HL-60/S4 (cell line): ENCODE measurements at regions not wholly inside any gene's neighbourhood (a gene's known extent, or its start where the extent isn't known, plus 50 kb on each side); places are given as distances from the start of the nearest gene placed in this dataset.

Source experiments
- in situ Hi-C: fragments of 300-500 bp; cut with MboI; formaldehyde crosslinking; loops from 2 replicates; pipeline ENCODE4 v1.14.3; 2022; ENCODE audit warnings: low sequenced_read_pairs

DNA sequence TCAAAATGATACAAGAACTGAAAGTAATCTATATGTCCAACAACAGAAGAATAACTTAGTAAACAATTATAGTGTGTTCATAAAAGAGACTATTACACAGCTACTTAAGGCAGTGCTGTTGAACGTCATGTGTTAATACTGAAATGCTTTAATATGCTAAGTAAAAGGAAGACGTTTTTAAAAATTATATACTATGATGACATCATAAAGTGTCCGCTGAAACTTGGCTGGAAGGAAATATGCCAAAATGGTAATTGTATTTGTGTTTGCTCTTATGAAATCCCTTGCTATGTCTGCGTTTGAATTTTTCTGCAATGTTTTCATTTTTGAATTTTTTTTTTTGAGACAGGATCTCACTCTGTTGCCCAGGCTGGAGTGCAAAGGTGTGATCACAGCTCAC is 679.3 kb downstream of the DHX35 start:
- in situ Hi-C loops, result no loop called here

DNA sequence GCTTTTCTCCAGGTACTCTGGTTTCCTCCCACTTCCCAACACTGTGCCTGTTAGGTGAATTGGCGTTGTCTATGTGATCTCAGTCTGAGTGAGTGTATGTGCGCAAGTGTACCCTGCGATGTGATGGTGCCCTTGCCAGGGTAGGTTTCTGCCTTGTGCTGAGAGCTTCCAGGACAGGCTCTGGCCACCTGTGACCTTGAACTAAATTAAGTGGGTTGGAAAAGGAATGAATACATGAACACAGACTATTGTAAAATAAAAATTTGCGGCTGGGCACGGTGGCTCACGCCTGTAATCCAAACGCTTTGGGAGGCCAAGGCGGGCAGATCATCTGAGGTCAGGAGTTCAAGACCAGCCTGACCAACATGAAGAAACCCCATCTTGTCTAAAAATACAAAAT is 678.0 kb downstream of the DHX35 start:
- in situ Hi-C loops, result no loop called here

DNA sequence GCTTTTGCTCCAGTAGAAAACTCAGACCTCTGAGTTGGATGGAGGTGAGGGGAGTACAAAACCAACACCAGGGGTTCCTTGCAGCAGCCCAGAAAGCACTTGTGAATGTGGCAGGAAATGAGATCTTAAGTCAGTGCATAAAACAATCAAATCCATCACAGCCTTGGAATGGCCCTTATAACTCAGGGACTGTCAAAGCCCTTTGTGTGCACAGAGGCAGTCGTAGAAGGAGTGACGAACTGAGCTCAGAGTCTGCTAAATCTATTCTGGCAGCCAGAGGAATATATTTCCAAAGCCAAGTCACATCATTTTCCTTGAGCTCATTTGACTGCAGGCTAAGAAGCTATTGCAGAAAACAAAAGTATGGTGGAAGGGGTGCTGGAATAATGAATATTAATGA is 676.6 kb downstream of the DHX35 start:
- in situ Hi-C loops, result no loop called here

- in situ Hi-C loops, result no loop called here
These were observed 671.5 kb downstream of the DHX35 start for GRCh38 chr20:39633689-39634088.

- in situ Hi-C loops, result no loop called here
These were observed 670.6 kb downstream of the DHX35 start for GRCh38 chr20:39632757-39633156.

DNA sequence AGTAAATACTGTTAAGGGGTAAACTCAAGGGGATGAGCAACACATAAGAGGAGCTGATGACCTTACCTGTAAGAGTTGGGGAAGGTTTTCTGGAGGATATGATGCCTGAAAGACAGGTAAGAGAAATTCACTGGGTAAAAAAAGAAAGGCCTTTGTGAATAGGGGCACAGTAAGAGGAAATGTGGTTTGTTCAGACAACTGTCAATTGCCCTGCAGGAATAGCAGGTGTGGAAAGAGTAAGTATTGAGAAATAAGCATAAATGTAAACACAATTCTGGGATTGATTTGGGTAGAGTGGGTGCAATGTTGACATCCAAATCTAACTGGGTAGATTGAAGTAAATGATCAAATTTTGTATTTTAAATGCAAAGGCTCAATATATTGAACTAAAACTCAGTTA is 670.0 kb downstream of the DHX35 start:
- in situ Hi-C loops, result no loop called here

GRCh38 chr20:39631557-39631956 is 669.4 kb downstream of the DHX35 start:
- in situ Hi-C loops, result no loop called here

DNA sequence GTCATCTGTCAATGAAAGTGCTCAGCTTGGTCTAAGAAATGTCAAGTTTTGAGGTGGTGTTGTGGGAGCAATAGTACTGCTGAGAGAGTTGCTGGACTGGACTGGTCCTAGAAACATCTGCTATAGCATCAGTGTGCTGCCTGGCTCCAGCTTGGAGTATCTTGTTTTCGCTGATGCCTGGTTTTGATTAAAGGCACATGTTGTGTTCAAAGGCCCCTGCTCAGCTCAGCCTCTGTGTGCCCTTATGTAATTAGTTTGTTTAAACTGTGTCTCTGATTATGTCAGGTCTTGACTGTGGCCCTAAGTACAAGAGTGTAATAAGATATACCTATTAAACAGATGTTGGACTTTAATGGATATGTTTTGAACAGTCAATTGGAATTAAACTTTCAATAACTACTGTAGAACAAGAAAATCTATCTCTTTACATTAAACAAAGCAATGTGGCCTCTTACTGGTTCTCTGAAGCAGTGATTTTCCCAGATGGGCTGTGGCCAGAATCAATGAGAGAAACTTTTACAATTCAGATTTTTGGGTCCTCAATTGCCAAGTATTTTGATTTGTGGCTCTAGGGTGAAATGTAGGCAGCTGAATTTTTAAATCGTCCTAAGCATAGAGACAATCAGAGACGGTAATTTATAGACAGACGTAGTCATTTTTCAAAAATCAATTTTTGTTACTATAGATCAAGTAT is 668.2 kb downstream of the DHX35 start:
- in situ Hi-C loops, result no loop called here

- in situ Hi-C loops, result no loop called here
These were observed 665.6 kb downstream of the DHX35 start for GRCh38 chr20:39627765-39628164.

GRCh38 chr20:39624316-39624715 is 662.2 kb downstream of the DHX35 start:
- in situ Hi-C loops, result no loop called here

DNA sequence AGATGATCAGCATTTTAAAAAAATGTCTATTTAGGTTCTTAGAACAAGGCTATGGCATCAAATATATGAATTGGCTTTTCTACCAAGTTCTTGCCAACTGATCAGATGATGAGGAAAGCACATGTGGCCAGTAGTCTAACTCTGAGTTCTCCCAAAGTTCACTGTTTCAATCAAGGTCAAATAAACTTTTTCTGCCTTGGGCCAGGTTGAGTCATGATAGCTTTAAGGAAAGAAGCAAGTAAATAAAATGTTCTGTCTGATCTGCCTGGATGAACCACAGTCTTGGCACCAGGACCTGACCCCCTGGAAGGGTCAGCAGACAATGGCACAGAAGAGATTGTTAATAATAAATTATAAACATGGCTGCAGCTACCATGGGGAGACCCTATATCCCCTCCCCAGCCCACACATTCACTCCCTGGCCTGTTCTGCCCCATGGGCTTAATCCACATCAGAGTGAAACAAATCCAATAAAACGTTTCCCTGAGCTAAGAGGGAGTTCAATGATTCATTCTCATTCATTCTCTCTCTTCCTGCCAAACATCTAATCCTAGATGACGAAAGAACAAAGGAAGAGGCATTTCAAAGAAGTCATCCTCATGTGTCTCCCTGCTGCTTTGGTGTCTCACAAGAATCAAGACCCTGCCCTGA is 661.6 kb downstream of the DHX35 start:
- in situ Hi-C loops, result no loop called here

GRCh38 chr20:39619271-39619785 is 657.2 kb downstream of the DHX35 start:
- in situ Hi-C loops, result no loop called here

- in situ Hi-C loops, result no loop called here
These were observed 649.8 kb downstream of the DHX35 start for GRCh38 chr20:39611901-39612300.

- in situ Hi-C loops, result no loop called here
These were observed 645.0 kb downstream of the DHX35 start for GRCh38 chr20:39607141-39607540.

GRCh38 chr20:39605908-39606307 is 643.8 kb downstream of the DHX35 start:
- in situ Hi-C loops, result no loop called here

GRCh38 chr20:39605361-39605760 is 643.2 kb downstream of the DHX35 start:
- in situ Hi-C loops, result no loop called here

- in situ Hi-C loops, result no loop called here
These were observed 641.1 kb downstream of the DHX35 start for GRCh38 chr20:39603219-39603618.

DNA sequence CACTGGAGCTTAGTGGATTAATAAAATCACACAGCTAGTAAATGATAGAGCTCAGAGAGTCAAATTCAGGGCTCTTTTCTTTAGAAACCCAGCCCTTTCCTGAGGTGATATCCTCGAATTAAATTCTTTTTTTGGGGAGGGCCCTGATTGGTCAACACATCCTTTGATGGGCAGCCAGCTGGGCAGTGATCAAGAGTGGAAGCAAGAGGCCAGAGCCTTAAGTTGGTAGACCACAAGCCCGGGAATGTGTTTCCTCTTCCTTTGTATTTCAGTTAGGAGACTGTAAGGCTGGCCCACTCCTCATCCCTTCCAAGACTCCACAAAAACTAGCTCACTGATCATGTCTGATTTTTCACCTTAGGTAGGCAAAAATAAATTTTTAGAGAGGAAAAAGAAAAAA is 640.5 kb downstream of the DHX35 start:
- in situ Hi-C loops, result no loop called here

- in situ Hi-C loops, result no loop called here
These were observed 638.7 kb downstream of the DHX35 start for GRCh38 chr20:39600871-39601270.

GRCh38 chr20:39600156-39600555 is 638.0 kb downstream of the DHX35 start:
- in situ Hi-C loops, result no loop called here

- in situ Hi-C loops, result no loop called here
These were observed 634.4 kb downstream of the DHX35 start for GRCh38 chr20:39596554-39596953.

- in situ Hi-C loops, result no loop called here
These were observed 630.2 kb downstream of the DHX35 start for GRCh38 chr20:39592371-39592770.
